GM18526 (cell line): ENCODE measurements at regions not wholly inside any gene's neighbourhood (a gene's known extent, or its start where the extent isn't known, plus 50 kb on each side); places are given as distances from the start of the nearest gene placed in this dataset.

Source experiments
- POLR2A ChIP-seq: IDR thresholded peaks from 3 replicates; pipeline ENCODE4 v1.6.1; 2011; ENCODE audit not compliant: insufficient read length; ENCODE audit errors: extremely low read depth

GRCh38 chr15:31433091-31433490, 106.5 kb downstream of the KLF13 start:
- no peak for TF ChIP-seq POLR2A

DNA sequence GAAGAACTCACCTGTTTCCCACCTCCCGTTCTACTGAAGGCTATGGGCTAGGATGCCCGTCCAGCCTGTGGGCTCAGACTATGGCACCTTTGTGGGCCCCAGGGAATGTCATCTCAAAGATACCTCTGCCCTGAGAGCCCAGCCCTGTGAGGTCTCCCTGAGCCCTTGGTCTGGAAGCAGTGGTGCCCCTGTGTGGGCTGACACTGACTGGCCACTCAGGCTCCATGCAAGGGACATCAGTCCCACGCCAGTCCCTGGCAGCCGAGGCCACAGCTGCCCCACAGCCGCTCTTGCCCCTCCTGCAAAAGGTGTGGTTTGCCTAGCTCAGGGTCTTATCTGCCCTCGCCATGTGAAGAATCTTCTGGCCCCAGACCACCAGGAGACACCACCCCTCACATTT, 106.9 kb downstream of the KLF13 start:
- no peak for TF ChIP-seq POLR2A

DNA sequence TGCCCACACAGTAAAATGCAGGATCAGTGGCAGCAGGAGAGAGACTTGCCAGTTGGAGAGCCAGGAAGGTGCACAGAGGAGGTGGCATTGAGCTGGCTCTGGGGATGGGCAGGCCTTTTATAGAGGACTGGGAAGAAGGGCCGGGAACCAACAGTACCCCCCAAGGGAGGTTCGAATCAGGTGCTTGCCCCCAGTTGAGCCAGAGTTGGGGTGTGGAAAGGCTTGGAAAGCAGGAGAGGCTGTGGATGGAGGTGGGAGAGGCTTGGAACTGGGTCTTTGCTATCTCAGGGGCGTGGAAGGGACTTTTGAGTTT, 107.6 kb downstream of the KLF13 start:
- no peak for TF ChIP-seq POLR2A

- TF ChIP-seq POLR2A = no peak
Measured at GRCh38 chr15:31434588-31435260, 108.1 kb downstream of the KLF13 start.

- TF ChIP-seq POLR2A = no peak
Measured at GRCh38 chr15:31435261-31435911, 108.8 kb downstream of the KLF13 start.

GRCh38 chr15:31435912-31436628, 109.4 kb downstream of the KLF13 start:
- peak; percentile 28 for TF ChIP-seq POLR2A

DNA sequence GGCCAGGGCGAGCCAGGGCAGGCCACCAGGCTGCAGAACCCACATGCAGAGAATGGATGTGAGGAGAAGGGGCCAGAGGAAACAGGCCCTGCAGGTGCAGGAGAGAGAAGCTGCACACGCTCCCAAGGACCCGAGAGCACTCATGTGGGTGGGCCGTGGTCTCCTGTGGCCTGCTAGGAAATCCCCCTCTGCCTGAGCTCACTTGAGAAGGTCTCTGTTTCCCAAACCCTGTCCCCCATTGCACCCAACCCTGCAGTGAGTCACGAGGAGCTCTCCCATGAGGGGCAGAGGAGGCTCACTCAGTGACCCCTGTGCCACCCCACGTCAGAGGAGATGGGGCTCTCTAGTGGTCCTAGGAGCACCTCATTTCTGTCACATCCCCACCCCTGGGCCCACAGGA, 111.1 kb downstream of the KLF13 start:
- no peak for TF ChIP-seq POLR2A

DNA sequence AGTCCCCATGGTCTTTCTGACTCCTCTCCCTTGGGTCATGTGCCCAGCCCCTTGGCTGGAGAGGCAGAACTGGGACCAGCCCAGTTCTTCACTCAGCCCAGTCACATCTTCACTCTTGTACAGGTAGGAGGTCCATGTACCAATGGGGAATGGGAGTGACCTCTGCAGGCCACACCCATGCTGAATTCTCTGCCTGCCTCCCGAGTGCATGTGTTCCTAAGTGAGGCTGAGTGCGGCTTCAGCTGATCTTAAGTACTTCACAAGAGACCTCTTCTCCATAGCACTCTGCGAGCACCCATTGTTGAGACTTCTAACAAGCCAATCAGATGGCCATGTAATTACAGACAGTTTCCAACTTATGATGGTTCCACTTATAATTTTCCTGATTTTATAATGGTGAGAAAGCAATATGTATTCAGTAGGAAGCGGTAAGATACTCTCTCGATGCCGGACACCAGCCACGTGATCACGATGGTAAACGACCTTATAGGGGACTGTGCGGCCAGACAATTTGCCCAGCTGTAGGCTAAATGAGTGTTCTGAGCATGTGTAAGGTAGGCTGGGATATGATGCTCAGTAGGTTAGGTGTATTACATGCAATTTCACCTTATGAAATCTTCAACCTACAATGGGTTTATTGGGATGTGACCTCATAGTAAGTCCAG, 112.1 kb downstream of the KLF13 start:
- TF ChIP-seq POLR2A = no peak

- no peak for TF ChIP-seq POLR2A
Measured at GRCh38 chr15:31439328-31439727, 112.7 kb downstream of the KLF13 start.

DNA sequence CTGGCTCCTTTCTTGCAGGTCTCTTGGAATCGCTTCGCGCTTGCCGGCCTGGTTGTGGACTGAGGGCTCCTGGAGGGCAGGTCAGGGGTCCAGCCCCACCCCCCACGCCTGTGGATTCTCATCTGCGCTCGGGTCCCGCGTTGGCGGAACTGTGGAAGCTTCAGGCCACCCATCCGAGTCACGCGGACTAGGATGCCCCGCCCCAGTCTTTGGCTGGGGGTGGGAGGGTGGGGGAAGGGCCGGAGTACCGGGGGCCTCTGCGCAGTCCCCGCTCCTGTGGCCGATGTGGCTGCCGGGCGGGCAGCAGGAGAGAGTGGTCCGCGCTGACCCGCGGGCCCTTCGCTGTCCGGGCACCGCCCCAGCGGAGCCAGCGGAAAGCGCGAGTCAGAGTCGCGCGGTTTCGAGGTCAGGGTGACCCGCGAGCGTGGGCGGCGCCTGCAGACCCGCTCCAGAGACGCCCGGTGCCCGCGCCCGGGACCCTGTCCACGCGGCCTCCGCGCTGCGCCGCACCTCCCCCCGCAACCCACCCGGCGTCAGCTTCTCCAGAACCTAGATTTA, 114.2 kb downstream of the KLF13 start:
- TF ChIP-seq POLR2A = peak; percentile 35

DNA sequence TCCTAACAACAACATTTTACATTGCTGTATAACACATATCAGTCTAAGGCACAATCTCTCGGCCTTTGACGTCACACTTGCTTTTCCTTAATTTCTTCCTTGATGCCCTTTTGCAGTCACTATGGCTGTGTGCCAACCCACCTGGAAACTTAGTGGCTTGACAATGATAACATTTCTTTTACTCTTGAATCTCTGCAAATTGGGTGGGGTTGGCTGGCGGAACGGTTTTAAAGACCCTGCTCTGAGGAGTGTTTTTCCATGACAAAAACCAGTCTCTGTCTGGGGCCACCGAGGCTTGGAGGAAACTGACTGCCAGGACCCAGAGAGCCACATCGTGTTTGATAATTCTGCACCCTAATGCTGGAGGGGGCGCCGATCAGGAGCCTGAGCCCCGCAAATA, 115.6 kb downstream of the KLF13 start:
- TF ChIP-seq POLR2A = no peak

- TF ChIP-seq POLR2A = no peak
Measured at GRCh38 chr15:31442699-31443111, 116.1 kb downstream of the KLF13 start.

DNA sequence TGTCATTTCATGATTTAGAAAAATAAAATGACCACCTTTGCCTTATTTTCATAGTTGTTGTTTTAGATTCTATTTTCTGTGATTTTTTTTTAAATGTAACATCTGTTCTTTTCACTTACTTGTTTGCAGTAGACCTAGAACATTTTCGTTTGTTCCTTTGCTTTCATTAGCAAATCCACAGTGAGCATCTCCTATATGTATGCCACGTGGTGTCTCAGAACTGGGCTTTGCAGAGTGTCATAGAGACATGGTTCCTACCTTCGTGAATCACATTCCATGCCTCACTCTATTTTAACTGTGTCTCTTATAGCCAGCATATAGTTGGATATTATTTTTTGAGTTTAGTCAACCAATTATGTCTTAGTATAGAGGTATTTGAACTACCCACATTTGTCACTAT, 118.2 kb downstream of the KLF13 start:
- TF ChIP-seq POLR2A = no peak

- no peak for TF ChIP-seq POLR2A
Measured at GRCh38 chr15:31446546-31446945, 119.9 kb downstream of the KLF13 start.

DNA sequence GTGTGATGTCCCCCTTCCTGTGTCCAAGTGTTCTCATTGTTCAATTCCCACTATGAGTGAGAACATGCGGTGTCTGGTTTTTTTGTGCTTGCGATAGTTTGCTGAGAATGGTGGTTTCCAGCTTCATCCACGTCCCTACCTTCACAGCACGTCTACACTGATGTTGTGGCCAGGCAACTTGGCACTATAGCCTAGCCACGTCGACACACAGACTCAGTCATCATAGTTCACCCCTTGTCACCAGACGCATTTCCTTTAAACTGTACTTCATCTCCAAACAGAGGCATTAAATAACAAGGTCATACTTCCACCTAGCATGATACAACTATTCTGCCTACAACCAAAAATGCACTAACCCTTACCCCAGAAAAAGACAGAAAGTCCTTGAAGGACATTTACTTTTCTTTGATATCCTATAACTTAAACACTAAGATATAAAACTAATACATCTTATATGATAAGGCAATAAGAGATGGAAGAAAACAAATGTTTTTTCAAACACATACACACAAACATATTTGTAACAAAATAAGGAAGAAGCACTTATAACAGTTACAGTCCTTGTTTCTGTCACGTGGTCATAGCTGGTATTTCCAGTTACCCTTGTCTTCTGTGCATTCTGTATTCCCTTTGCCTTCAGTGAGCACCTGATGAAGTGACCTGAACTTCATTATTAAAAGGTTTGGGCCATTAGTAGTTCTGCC, 121.4 kb downstream of the KLF13 start:
- TF ChIP-seq POLR2A = no peak

DNA sequence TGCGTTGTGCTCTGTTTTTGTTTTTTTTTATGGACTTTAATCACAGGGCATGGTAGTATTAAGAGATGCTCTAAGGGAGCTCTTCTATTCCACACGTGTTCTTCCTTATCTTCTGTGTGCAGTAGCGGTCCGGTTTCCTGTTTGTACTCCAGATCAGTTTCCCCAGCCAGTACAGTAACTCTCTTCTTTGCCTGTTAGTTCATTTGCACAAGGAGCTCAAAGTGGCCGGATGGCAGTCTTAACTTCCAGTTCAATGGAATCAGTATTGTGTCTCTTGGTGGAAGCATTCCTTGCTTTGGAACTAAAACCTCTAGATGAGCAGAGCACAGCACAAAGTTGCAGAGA, 122.0 kb downstream of the KLF13 start:
- no peak for TF ChIP-seq POLR2A
